ENCODE measurements at regions not wholly inside any gene's neighbourhood (a gene's known extent, or its start where the extent isn't known, plus 50 kb on each side); places are given as distances from the start of the nearest gene placed in this dataset.
"Not testable (repeated sequence)": the region's sequence is repeated elsewhere in the genome, so short reads cannot be mapped to it uniquely, and the experiment has no call there.

DNA sequence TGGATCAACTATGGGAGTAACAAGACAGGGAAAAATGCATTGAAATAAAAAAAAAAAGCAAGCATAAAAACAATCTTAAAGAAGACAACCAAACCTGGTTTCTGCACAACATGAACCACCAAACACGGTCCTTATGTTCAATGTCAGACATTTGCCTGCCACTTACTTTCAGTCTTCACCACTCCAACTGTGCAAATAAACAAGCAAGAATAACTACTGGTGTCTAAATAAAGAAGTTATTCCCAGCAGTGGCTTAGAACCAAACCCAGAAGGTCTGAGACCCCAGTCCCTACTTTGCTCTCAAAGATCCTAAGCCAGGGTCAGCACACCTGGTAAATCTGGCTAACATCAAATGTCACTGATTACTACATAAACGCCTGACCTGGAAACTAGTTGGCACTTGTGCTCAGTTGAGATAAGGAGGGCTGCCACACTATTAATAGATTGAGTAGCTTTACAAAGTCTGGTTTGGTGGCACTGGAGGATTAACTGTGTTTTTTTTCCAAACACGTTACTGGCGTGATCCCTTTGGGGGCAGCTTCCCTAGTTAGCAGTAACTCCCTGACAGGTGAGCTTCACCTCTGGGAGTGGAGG, 62.7 kb upstream of the ABLIM1 start:
- Mint-ChIP-seq H3K27ac (no peak overlapping the region), H3K27me3 (peaks cover 0 to 2% of the 10 kb centered on the region in 2 donors), H3K36me3 (no peaks in the 10 kb centered on the region), H3K4me3 (no peak overlapping the region), H3K4me1 (ENCODE audit: low read depth in 2 of 2) (no peaks in the 10 kb centered on the region), H3K9me3 (no peaks in the 10 kb centered on the region)
- DNase-seq (ENCODE audit: low spot score) = no peak
- no peak for ATAC-seq

DNA sequence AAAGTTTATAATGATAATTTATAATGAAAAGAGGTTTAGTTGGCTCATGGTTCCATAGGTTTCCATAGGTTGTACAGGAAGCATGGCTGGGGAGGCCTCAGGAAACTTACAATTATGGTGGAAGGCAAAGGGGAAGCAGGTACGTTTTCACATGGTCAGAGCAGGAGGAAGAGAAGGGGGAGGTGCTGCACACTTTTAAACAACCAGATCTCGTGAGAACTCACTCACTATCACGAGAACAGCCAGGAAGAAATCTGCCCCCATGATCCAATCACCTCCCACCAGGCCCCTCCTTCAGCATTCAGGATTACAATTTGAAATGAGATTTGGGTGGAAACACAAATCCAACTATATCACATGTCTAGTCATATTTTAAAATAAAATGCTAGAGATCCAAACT, 64.1 kb upstream of the ABLIM1 start:
- not testable (repeated sequence) for DNase-seq (ENCODE audit: low spot score); ATAC-seq; H3K9me3 Mint-ChIP-seq; H3K27me3 Mint-ChIP-seq; H3K4me3 Mint-ChIP-seq; H3K36me3 Mint-ChIP-seq; H3K27ac Mint-ChIP-seq; H3K4me1 Mint-ChIP-seq (ENCODE audit: low read depth in 2 of 2)

DNA sequence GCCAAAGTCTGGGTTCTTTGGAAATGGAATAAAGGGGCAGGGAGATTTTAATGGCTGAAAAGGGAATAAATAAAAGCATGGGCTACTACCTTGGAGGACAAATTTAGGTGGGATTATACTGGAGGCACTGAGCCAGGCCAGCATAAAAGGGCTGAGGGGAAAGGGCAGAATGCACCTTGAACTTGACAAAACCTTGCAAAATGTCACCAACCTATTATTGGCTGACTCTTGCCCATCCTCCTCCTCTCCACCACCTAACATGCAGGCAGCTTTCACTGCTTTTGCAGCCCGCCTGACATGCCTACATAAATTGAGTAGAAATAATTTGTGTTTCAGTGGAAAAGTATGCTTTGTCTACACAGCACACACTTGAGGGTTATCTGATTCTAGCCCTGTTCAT, 65.3 kb upstream of the ABLIM1 start:
- DNase-seq (ENCODE audit: low spot score) = no peak
- no peaks in the 10 kb centered on the region for H3K9me3 Mint-ChIP-seq
- ATAC-seq = no peak
- H3K4me1 Mint-ChIP-seq (ENCODE audit: low read depth in 2 of 2) = no peaks in the 10 kb centered on the region
- no peak overlapping the region for H3K4me3 Mint-ChIP-seq
- no peak overlapping the region for H3K27ac Mint-ChIP-seq
- peaks cover 0 to under 1% of the 10 kb centered on the region in 2 donors for H3K27me3 Mint-ChIP-seq
- no peaks in the 10 kb centered on the region for H3K36me3 Mint-ChIP-seq

DNA sequence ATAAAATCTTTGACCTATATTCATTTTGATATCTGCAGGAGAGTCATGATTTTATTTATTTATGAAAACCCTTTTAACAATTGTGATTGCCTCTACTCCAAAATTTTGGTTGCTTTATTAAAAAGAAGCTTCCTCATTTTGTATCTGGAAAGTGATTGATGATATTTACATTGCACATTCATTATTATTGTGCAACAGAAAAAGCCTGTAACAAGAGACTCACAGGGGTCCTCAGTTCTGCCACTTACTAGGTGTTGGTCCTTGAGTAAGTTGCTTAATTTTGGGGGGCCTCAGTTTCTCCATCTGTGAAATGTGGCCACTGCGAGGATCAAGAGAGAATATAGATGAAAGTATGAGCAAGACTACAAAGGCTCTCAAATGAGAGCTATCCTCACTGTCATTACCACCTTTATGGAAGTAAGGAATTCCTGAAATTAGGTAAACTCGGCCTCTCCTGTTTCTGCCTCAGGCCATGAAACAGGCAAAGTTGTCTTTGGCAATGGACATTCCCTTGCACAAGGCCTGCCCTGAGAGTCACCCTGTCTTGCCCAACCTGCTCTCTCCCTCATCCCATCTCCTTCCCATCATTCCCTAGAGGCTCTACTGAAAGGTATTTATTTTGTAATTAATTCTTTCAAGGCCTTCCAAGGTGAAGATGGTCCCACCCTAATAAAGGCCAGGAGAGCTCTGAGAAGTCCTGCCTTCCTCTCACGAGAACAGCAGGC, 66.1 kb upstream of the ABLIM1 start:
- DNase-seq (ENCODE audit: low spot score) (no peak), ATAC-seq (no peak)
- no peak overlapping the region for H3K4me3 Mint-ChIP-seq
- H3K4me1 Mint-ChIP-seq (ENCODE audit: low read depth in 2 of 2) = no peaks in the 10 kb centered on the region
- no peaks in the 10 kb centered on the region for H3K27me3 Mint-ChIP-seq
- no peak overlapping the region for H3K27ac Mint-ChIP-seq
- H3K9me3 Mint-ChIP-seq = no peaks in the 10 kb centered on the region
- no peaks in the 10 kb centered on the region for H3K36me3 Mint-ChIP-seq

DNA sequence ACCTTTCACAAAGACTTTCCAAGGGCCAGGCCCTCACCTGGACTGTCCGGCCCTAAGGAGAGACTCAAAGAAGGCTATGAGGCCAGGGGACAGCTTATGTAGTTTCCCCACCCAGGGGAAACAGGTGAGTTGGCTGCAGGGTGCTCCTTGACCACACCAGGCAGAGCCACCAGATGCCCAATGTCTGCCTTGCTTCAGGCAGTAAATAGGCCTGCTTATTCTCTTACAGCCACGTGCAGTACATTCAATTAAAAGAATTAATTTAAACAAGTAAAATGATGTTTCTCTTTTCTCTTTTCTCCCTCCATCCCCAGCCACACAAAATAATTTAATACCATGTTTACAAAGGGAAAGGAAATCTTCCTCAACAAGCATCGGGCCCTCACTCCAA, 66.6 kb upstream of the ABLIM1 start:
- no peak for DNase-seq (ENCODE audit: low spot score)
- no peaks in the 10 kb centered on the region for H3K27me3 Mint-ChIP-seq
- H3K4me3 Mint-ChIP-seq = no peak overlapping the region
- H3K9me3 Mint-ChIP-seq = no peaks in the 10 kb centered on the region
- no peak for ATAC-seq
- H3K36me3 Mint-ChIP-seq = no peaks in the 10 kb centered on the region
- no peaks in the 10 kb centered on the region for H3K4me1 Mint-ChIP-seq (ENCODE audit: low read depth in 2 of 2)
- no peak overlapping the region for H3K27ac Mint-ChIP-seq

DNA sequence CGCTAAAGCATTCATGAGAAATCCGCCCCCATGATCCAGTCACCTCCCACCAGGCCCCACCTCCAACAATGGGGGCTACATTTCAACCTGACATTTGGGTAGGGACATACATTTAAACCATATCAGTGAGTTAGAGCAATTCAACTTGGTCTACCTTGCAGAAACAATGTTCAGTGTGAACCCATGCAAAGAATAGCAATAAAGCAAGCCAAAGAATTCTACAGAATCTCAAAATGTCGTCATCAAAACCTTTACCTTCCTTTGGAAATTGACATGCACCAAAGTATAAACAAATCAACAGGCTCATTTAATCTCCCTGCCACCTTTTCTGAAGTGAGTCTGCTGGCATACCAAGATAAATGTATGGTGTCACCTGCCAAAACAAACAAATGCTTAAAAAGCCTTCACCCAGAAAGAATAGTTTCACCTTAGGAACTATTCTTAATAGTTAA, 68.8 kb upstream of the ABLIM1 start:
- H3K4me3 Mint-ChIP-seq = no peak overlapping the region
- H3K27ac Mint-ChIP-seq = no peak overlapping the region
- no peaks in the 10 kb centered on the region for H3K27me3 Mint-ChIP-seq
- DNase-seq (ENCODE audit: low spot score) = no peak
- H3K4me1 Mint-ChIP-seq (ENCODE audit: low read depth in 2 of 2) = no peaks in the 10 kb centered on the region
- no peaks in the 10 kb centered on the region for H3K9me3 Mint-ChIP-seq
- no peaks in the 10 kb centered on the region for H3K36me3 Mint-ChIP-seq
- ATAC-seq = no peak

DNA sequence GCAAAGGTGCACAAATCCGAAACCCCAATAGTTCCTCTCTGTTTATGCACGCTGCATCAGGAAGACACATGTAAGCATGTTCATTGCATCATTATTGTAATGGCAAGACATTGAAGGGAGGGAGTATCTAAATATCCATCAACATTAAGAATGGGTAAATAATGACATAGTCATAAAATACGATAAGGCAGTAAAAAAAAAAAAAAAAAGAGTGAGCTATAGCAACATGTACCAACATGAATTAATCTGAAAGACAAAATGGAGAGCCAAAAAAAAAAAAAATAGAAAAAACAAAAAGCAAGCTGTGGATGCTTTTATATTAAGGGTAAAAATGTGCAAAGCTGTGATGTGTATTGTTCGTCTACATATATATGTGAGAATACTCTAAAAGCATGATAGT, 70.2 kb upstream of the ABLIM1 start:
- no peak for ATAC-seq
- Mint-ChIP-seq H3K9me3 (no peaks in the 10 kb centered on the region), H3K36me3 (no peaks in the 10 kb centered on the region), H3K27me3 (no peaks in the 10 kb centered on the region), H3K4me1 (ENCODE audit: low read depth in 2 of 2) (no peaks in the 10 kb centered on the region), H3K4me3 (no peak overlapping the region), H3K27ac (no peak overlapping the region)
- DNase-seq (ENCODE audit: low spot score) = no peak

DNA sequence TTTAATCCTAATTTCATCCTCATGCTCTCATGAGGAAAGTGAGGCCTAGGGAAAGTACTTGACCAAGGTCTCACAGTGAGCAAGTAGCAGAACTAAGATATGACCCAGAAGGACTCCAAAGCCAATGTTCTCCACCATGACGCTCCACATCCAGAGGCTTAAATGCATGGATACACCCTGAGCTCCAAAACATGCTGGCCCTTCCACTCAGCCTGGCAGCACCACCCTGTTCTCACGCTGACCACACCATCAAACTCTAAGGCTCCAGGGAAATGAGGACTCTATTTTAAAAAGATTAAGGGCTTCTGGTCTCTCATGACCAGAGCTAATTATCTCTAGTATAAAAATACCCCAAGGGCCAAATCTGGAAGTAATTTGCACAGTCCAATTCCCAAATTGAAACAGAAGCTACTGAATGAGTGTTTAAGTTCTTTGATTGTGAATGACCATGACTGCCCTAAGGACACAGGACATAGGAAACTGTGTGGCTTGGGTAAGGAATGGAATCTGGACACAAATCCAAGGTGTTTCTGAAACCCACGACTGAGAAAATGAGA, 71.1 kb upstream of the ABLIM1 start:
- H3K4me3 Mint-ChIP-seq = no peak overlapping the region
- DNase-seq (ENCODE audit: low spot score) = no peak
- H3K4me1 Mint-ChIP-seq (ENCODE audit: low read depth in 2 of 2) = no peaks in the 10 kb centered on the region
- no peaks in the 10 kb centered on the region for H3K36me3 Mint-ChIP-seq
- no peak overlapping the region for H3K27ac Mint-ChIP-seq
- no peak for ATAC-seq
- no peaks in the 10 kb centered on the region for H3K9me3 Mint-ChIP-seq
- H3K27me3 Mint-ChIP-seq = peaks cover 0 to 1% of the 10 kb centered on the region in 2 donors

DNA sequence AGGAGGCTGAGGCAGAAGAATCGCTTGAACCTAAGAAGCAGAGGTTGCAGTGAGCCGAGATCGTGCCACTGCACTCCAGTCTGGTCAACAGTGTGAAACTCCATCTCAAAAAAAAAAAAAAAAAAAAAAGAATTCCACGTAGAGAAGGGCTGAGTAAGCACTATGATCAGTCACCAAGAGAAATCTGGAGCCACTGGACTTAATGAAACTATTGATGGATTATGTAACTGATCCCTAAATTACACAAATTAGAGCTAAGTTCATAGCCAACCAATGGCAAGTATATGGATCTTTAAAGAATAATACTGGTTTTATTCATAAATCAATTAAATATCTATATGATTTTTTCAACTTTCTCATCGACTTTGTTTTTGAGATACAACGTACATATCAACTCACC, 72.2 kb upstream of the ABLIM1 start:
- no peaks in the 10 kb centered on the region for H3K36me3 Mint-ChIP-seq
- ATAC-seq = no peak
- no peaks in the 10 kb centered on the region for H3K4me1 Mint-ChIP-seq (ENCODE audit: low read depth in 2 of 2)
- no peak for DNase-seq (ENCODE audit: low spot score)
- no peak overlapping the region for H3K4me3 Mint-ChIP-seq
- peaks cover 0 to 4% of the 10 kb centered on the region in 2 donors for H3K27me3 Mint-ChIP-seq
- H3K27ac Mint-ChIP-seq = no peak overlapping the region
- no peaks in the 10 kb centered on the region for H3K9me3 Mint-ChIP-seq

DNA sequence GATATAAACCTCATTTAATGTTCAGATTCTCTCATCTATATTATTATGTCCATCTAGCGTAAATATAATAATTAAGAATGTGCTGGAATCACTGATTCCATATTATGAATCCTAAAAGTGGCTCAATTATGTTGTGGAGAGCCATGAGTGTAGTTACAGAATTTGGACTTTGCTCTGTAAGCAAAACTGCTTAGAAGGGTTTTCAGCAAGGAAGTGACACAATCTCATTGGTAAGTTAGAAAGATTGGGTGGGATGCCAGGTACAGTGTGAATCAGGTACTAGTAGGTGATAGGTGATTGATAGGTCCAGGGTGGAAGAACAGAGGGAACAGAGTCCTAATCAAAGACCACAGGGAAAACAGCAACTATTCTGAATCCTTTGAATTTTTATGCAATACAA, 74.9 kb upstream of the ABLIM1 start:
- no peak overlapping the region for H3K4me3 Mint-ChIP-seq
- no peak overlapping the region for H3K27ac Mint-ChIP-seq
- peaks cover 0 to 4% of the 10 kb centered on the region in 2 donors for H3K27me3 Mint-ChIP-seq
- no peaks in the 10 kb centered on the region for H3K9me3 Mint-ChIP-seq
- H3K4me1 Mint-ChIP-seq (ENCODE audit: low read depth in 2 of 2) = no peaks in the 10 kb centered on the region
- no peak for DNase-seq (ENCODE audit: low spot score)
- no peaks in the 10 kb centered on the region for H3K36me3 Mint-ChIP-seq
- no peak for ATAC-seq

DNA sequence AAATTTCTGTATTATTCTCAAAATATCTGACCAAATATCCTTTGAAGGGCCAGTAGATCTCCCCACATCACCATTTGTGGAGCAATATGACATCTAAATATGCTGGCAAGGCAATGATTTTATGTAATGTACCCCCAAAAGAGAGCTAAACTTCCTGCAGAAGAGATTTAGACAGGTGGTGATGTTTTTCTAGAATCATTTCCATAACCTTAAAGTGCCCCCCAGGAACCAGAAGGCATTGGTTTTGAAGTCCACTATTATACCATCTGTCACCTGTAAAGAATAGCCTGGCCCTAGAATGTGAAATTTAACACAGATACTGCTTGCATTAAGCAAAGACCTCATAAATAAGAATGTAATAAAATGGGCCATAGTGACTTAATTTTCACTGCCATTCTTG, 77.9 kb upstream of the ABLIM1 start:
- H3K27ac Mint-ChIP-seq = no peak overlapping the region
- no peaks in the 10 kb centered on the region for H3K36me3 Mint-ChIP-seq
- H3K4me1 Mint-ChIP-seq (ENCODE audit: low read depth in 2 of 2) = no peaks in the 10 kb centered on the region

DNA sequence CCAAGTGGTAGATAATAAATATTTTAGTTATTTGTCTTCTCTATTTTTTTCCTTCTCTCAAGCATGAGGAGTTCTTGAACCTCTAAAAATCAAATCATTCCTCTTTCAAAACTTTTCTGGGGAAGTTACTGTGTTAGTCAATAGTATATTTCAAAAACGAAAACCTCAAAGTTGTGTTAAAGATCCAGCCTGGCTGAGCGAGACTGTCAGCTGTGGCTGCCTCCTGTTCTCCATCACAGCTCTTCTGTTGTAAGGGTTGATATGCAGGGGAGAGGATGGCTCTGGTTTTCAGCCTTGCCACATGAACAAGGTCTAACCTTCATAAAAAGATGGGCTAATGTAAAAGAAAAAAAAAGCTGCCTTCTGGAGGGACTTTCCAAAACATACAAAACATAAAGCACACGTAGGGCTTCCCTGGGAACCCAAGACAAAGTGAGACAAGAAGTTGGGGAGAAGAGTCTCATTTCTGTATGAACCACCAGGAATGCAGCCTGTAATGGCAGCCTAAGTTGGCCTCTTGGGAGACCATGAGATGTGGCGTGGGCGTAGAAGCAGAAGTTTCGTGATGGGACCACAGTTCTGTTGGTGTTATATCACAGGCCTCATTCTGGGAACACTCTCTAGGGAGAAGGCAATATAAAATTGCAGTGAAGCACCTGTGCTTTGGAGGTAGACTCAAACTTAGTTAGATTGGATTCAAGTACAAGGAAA, 77.9 kb upstream of the FHIP2A start:
- no peak overlapping the region for H3K27ac Mint-ChIP-seq
- DNase-seq (ENCODE audit: low spot score) (no peak), ATAC-seq (no peak)
- H3K27me3 Mint-ChIP-seq = peaks cover 24 to 32% of the 10 kb centered on the region in 2 donors
- H3K4me1 Mint-ChIP-seq (ENCODE audit: low read depth in 2 of 2) = peaks cover 0 to 3% of the 10 kb centered on the region in 2 donors
- no peaks in the 10 kb centered on the region for H3K36me3 Mint-ChIP-seq
- H3K4me3 Mint-ChIP-seq = no peak overlapping the region
- H3K9me3 Mint-ChIP-seq = no peaks in the 10 kb centered on the region

More for the DNA sequence above, 77.9 kb upstream of the ABLIM1 start:
- DNase-seq (ENCODE audit: low spot score) = no peak
- H3K4me3 Mint-ChIP-seq = no peak overlapping the region
- H3K9me3 Mint-ChIP-seq = no peaks in the 10 kb centered on the region
- H3K27me3 Mint-ChIP-seq = peaks cover 5 to 8% of the 10 kb centered on the region in 2 donors
- ATAC-seq = no peak

DNA sequence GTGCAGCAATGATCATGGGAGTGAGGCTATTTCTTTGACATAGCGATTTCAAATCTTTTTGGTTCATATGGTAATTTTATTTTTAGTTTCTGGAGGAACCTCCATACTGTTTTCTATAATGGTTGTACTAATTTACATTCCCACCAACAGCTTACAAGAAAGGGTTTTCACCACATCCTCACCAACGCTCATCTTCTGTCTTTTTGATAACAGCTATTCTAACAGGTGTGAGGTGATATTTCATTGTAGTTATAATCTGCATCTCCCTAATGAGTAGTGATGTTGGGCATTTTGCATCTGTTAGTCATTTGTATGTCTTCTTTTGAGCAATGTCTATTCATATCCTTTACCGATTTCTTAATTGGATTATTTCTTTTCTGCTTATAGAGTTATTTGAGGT, 75.0 kb upstream of the FHIP2A start:
- Mint-ChIP-seq H3K4me1 (ENCODE audit: low read depth in 2 of 2) (peaks cover 12 to 13% of the 10 kb centered on the region in 2 donors), H3K9me3 (no peaks in the 10 kb centered on the region), H3K27ac (no peak overlapping the region), H3K36me3 (no peaks in the 10 kb centered on the region), H3K27me3 (peaks cover 28 to 48% of the 10 kb centered on the region in 2 donors), H3K4me3 (no peak overlapping the region)
- DNase-seq (ENCODE audit: low spot score) (no peak), ATAC-seq (no peak)

DNA sequence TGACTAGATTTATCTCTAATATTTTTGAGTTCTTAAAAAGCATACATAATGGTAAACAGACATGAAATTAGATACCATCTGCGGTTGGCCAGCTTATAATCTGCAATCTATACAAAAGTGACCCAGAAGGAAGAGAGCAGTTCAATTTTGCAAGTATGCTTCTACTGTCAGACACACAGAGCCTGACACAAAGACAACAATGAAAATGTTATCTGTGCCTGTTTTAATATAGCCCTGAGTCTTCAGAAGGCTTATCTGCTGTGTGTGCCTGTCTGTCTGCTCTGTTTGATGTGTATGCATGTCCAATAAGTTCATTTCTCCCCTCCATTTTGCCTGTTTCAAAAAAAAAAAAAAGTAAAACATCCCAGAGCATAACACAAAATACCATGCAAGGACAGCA, 73.3 kb upstream of the FHIP2A start:
- peaks cover 12 to 13% of the 10 kb centered on the region in 2 donors for H3K4me1 Mint-ChIP-seq (ENCODE audit: low read depth in 2 of 2)
- no peaks in the 10 kb centered on the region for H3K9me3 Mint-ChIP-seq
- H3K27me3 Mint-ChIP-seq = peaks cover 32 to 63% of the 10 kb centered on the region in 2 donors
- no peaks in the 10 kb centered on the region for H3K36me3 Mint-ChIP-seq
- no peak for ATAC-seq
- DNase-seq (ENCODE audit: low spot score) = no peak
- no peak overlapping the region for H3K4me3 Mint-ChIP-seq
- H3K27ac Mint-ChIP-seq = no peak overlapping the region

Data from natural killer cell treated with Interleukin-12 subunit alpha and Interleukin-12 subunit beta and Interleukin-15 and Interleukin-18, amount 100 ng/mL, for 72 hours (primary cell).